MM.1S (cell line): ENCODE measurements at regions not wholly inside any gene's neighbourhood (a gene's known extent, or its start where the extent isn't known, plus 50 kb on each side); places are given as distances from the start of the nearest gene placed in this dataset.
"Not testable (repeated sequence)": the region's sequence is repeated elsewhere in the genome, so short reads cannot be mapped to it uniquely, and the experiment has no call there.

Experiments used
- DNase-seq: peaks from one replicate; pipeline ENCODE4 v3.0.0-alpha.2; 2015
- H2AFZ ChIP-seq: fragments of 300-600 bp; sonication (generic); 2 replicates; pipeline ENCODE4 v1.6.0; 2016; ENCODE audit warnings: antibody characterized with exemption, low read length
- H3F3A ChIP-seq: fragments of 300-600 bp; sonication (generic); 2 replicates; pipeline ENCODE4 v1.6.1; 2016; ENCODE audit warnings: mild to moderate bottlenecking, antibody characterized with exemption, low read length, moderate library complexity, mixed read lengths; ENCODE audit not compliant: insufficient read depth
- H3K27ac ChIP-seq: fragments of 300-600 bp; sonication (generic); 2 replicates; pipeline ENCODE4 v1.5.1; 2016; ENCODE audit warnings: mild to moderate bottlenecking, low read length
- H3K27me3 ChIP-seq: fragments of 300-600 bp; sonication (generic); replicated peaks from 2 replicates; pipeline ENCODE4 v1.6.0; 2016; ENCODE audit warnings: low read length; ENCODE audit not compliant: insufficient read depth
- H3K36me3 ChIP-seq: fragments of 300-600 bp; sonication (generic); replicated peaks from 2 replicates; pipeline ENCODE4 v1.6.1; 2016; ENCODE audit warnings: mild to moderate bottlenecking, low read length, mixed read lengths; ENCODE audit not compliant: insufficient read depth
- H3K4me1 ChIP-seq: fragments of 300-600 bp; sonication (generic); 2 replicates; pipeline ENCODE4 v1.6.1; 2016; ENCODE audit warnings: low read length, mixed read lengths
- H3K4me2 ChIP-seq: fragments of 300-600 bp; sonication (generic); 2 replicates; pipeline ENCODE4 v1.6.0; 2016; ENCODE audit warnings: low read depth, low read length
- H3K4me3 ChIP-seq: fragments of 300-600 bp; sonication (generic); 2 replicates; pipeline ENCODE4 v1.5.1; 2016; ENCODE audit warnings: low read length, mixed read lengths
- H3K79me2 ChIP-seq: fragments of 300-600 bp; sonication (generic); 2 replicates; pipeline ENCODE4 v1.6.1; 2016; ENCODE audit warnings: mixed run types, low read length, mixed read lengths
- H3K9ac ChIP-seq: fragments of 300-600 bp; sonication (generic); 2 replicates; pipeline ENCODE4 v1.6.1; 2016; ENCODE audit warnings: low read length, mixed read lengths
- H3K9me2 ChIP-seq: fragments of 300-600 bp; sonication (generic); replicated peaks from 2 replicates; pipeline ENCODE4 v1.6.1; 2016; ENCODE audit warnings: mild to moderate bottlenecking, low read length, mixed read lengths; ENCODE audit not compliant: insufficient read depth
- H3K9me3 ChIP-seq: fragments of 300-600 bp; sonication (generic); replicated peaks from 2 replicates; pipeline ENCODE4 v1.6.1; 2016; ENCODE audit warnings: mild to moderate bottlenecking, low read length, mixed read lengths; ENCODE audit not compliant: insufficient read depth
- H4K20me1 ChIP-seq: fragments of 300-600 bp; sonication (generic); 2 replicates; pipeline ENCODE4 v1.6.1; 2016; ENCODE audit warnings: mild to moderate bottlenecking, low read length, moderate library complexity, mixed read lengths; ENCODE audit not compliant: insufficient read depth
- EZH2 ChIP-seq: fragments of 300-600 bp; sonication (generic); optimal IDR thresholded peaks from 2 replicates; pipeline ENCODE3; 2017; ENCODE audit warnings: low read depth, mild to moderate bottlenecking, antibody characterized with exemption, low read length, mixed read lengths
- EZH2phosphoT487 ChIP-seq: fragments of 300-600 bp; sonication (generic); IDR thresholded peaks from 2 replicates; pipeline ENCODE4 v1.6.1; 2018; ENCODE audit warnings: antibody characterized with exemption, low read length
- TF ChIP-seq, protein P1 (sequence below): fragments of 300-600 bp; sonication (generic); IDR thresholded peaks from 2 replicates; pipeline ENCODE4 v1.5.1; 2016; ENCODE audit warnings: antibody characterized with exemption, low read length, mixed read lengths

DNA sequence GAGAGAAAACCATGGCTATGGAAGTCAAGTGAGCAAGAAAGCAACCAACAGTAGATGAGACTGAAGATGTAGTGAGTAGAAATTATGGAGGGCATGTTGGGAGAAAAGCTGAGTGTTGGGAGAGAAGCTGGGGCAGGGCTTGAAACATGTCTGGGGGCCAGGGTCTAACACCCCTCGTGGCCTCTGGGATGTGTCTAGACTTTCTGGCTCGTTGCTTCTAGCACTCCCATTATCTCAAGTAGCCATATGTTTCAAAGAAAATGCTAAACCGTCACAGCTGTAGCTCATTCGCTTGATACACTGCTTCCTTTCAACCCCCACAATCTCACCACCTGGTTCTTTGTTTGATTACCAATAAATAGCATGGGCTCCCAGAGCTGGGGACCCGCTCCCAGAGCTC, 83.8 kb upstream of the BCHE start:
- Histone ChIP-seq H3K36me3 (no peaks in the 10 kb centered on the region), H3K27me3 (no peaks in the 10 kb centered on the region), H3K9me3 (no peaks in the 10 kb centered on the region), H3K4me2 (no peak overlapping the region), H3F3A (no peaks in the 10 kb centered on the region), H3K27ac (no peak overlapping the region), H4K20me1 (no peaks in the 10 kb centered on the region), H3K79me2 (no peaks in the 10 kb centered on the region), H3K4me1 (no peaks in the 10 kb centered on the region), H3K9me2 (no peaks in the 10 kb centered on the region), H2AFZ (no peak overlapping the region), H3K9ac (no peak overlapping the region), H3K4me3 (no peak overlapping the region)
- DNase-seq: no peak
- TF ChIP-seq, protein P1, sequence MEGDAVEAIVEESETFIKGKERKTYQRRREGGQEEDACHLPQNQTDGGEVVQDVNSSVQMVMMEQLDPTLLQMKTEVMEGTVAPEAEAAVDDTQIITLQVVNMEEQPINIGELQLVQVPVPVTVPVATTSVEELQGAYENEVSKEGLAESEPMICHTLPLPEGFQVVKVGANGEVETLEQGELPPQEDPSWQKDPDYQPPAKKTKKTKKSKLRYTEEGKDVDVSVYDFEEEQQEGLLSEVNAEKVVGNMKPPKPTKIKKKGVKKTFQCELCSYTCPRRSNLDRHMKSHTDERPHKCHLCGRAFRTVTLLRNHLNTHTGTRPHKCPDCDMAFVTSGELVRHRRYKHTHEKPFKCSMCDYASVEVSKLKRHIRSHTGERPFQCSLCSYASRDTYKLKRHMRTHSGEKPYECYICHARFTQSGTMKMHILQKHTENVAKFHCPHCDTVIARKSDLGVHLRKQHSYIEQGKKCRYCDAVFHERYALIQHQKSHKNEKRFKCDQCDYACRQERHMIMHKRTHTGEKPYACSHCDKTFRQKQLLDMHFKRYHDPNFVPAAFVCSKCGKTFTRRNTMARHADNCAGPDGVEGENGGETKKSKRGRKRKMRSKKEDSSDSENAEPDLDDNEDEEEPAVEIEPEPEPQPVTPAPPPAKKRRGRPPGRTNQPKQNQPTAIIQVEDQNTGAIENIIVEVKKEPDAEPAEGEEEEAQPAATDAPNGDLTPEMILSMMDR: no peak
- TF ChIP-seq EZH2phosphoT487 (no peak), EZH2 (no peak)

DNA sequence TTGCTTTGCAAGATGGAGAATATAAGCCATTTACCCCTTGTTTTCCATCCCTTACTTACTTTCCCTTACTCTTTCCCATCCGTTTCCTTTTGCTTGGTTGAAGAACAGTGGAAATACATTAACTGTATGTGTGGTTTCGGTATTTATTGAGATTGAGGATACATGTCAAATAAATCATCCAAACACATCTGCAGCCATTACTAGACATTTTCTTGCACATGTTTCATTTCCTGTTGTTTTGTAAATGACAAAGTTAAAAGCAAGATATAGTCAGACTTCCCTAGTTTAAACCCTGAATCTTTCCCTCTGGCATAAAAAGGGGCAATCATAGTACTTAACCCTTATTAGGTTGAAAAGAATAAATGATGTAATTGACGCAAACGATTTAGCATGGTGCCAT, 82.1 kb upstream of the BCHE start:
- Histone ChIP-seq H3K27me3 (no peaks in the 10 kb centered on the region), H3K36me3 (no peaks in the 10 kb centered on the region), H3F3A (no peaks in the 10 kb centered on the region), H2AFZ (no peak overlapping the region), H3K4me1 (no peaks in the 10 kb centered on the region), H3K4me3 (no peak overlapping the region), H3K9me3 (no peaks in the 10 kb centered on the region), H3K9ac (no peak overlapping the region), H3K27ac (no peak overlapping the region), H3K4me2 (no peak overlapping the region), H3K79me2 (no peaks in the 10 kb centered on the region), H3K9me2 (no peaks in the 10 kb centered on the region), H4K20me1 (no peaks in the 10 kb centered on the region)
- TF ChIP-seq, protein P1: no peak
- TF ChIP-seq EZH2phosphoT487 (no peak), EZH2 (no peak)
- no peak for DNase-seq

DNA sequence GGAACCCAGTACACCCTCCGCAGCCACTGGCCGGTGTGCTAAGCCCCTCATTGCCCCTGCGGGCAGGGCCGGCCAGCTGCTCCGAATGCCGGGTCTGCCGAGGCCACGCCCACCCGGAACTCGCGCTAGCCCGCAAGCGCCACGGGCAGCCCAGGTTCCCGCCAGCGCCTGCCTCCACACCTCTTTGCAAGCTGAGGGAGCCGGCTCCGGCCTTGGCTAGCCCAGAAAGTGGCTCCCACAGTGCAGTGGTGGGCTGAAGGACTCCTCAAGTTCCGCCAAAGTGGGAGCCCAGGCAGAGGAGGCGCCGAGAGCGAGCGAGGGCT, 81.4 kb upstream of the BCHE start:
- no peaks in the 10 kb centered on the region for H3K79me2 ChIP-seq
- no peak for DNase-seq
- no peak overlapping the region for H3K27ac ChIP-seq
- H3K9me2 ChIP-seq: no peaks in the 10 kb centered on the region
- H3K36me3 ChIP-seq: no peaks in the 10 kb centered on the region
- no peak overlapping the region for H2AFZ ChIP-seq
- H3K4me3 ChIP-seq: no peak overlapping the region
- H4K20me1 ChIP-seq: no peaks in the 10 kb centered on the region
- no peak overlapping the region for H3K9ac ChIP-seq
- no peaks in the 10 kb centered on the region for H3F3A ChIP-seq
- TF ChIP-seq EZH2 (no peak), EZH2phosphoT487 (no peak)
- TF ChIP-seq, protein P1: no peak
- no peak overlapping the region for H3K4me2 ChIP-seq
- no peaks in the 10 kb centered on the region for H3K27me3 ChIP-seq
- no peaks in the 10 kb centered on the region for H3K4me1 ChIP-seq
- no peaks in the 10 kb centered on the region for H3K9me3 ChIP-seq

DNA sequence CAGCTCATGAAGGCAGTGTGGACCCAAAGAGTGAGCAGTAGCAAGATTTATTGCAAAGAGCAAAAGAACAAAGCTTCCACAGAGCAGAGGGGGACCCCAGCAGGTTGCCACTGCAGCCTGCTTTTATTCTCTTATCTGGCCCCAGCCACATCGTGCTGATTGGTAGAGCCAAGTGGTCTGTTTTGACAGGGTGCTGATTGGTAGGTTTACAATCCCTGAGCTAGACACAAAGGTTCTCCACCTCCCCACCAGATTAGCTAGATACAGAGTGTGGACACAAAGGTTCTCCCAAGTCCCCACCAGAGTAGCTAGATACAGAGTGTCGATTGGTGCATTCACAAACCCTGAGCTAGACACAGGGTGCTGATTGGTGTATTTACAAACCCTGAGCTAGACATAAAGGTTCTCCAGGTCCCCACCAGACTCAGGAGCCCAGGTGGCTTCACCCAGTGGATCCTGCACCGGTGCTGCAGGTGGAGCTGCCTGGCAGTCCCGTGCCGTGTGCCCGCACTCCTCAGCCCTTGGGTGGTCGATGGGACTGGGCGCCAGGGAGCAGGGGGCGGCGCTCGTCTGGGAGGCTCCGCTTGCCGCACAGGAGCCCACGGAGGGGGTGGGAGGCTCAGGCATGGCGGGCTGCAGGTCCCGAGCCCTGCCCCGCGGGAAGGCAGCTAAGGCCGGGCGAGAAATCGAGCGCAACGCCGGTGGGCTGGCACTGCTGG, 80.9 kb upstream of the BCHE start:
- not testable (repeated sequence) for H3K9ac ChIP-seq, H2AFZ ChIP-seq, DNase-seq, H4K20me1 ChIP-seq, H3K4me1 ChIP-seq, H3K9me3 ChIP-seq, H3K27me3 ChIP-seq, H3F3A ChIP-seq, H3K4me3 ChIP-seq, H3K9me2 ChIP-seq, H3K79me2 ChIP-seq, H3K36me3 ChIP-seq, H3K4me2 ChIP-seq, H3K27ac ChIP-seq

DNA sequence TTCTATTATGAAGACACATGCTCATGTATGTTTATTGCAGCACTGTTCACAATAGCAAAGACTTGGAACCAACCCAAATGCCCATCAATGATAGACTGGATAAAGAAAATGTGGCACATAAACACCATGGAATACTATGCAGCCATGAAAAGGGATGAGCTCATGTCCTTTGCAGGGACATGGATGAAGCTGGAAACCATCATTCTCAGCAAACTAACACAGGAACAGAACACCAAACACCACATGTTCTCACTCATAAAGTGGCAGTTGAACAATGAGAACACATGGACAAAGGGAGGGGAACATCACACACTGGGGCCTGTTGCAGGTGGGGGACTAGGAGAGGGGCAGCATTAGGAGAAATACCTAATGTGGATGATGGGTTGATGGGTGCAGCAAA, 77.9 kb upstream of the BCHE start:
- H4K20me1 ChIP-seq, DNase-seq, H3K9ac ChIP-seq, H3K4me3 ChIP-seq, H3K27me3 ChIP-seq, H3K9me2 ChIP-seq, H3K79me2 ChIP-seq, H3K36me3 ChIP-seq, H2AFZ ChIP-seq, H3K9me3 ChIP-seq, H3K4me1 ChIP-seq, H3K4me2 ChIP-seq, H3K27ac ChIP-seq, H3F3A ChIP-seq: not testable (repeated sequence)
